ENCODE measurements at regions not wholly inside any gene's neighbourhood (a gene's known extent, or its start where the extent isn't known, plus 50 kb on each side); places are given as distances from the start of the nearest gene placed in this dataset.

DNA sequence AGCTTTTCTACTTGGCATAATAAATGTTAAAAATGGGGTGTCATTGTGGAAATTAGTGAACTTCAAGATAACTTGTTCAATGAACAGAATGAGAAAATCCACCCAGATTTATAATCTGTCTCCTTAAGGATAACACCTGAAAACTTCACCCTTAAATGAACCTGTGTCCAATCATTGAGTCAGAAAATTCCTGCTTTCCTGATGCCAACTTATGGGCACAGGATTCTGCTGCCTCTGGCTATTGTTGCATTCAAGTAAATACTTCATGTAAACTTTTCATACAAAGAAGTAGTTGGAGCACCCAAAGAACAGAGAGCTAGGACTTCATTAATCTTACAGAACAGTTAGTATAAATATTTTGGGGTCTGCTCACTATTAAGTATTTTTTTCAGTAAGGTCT lies 98.9 kb upstream of the PLEKHA5 start:
- TF ChIP-seq, protein P1, sequence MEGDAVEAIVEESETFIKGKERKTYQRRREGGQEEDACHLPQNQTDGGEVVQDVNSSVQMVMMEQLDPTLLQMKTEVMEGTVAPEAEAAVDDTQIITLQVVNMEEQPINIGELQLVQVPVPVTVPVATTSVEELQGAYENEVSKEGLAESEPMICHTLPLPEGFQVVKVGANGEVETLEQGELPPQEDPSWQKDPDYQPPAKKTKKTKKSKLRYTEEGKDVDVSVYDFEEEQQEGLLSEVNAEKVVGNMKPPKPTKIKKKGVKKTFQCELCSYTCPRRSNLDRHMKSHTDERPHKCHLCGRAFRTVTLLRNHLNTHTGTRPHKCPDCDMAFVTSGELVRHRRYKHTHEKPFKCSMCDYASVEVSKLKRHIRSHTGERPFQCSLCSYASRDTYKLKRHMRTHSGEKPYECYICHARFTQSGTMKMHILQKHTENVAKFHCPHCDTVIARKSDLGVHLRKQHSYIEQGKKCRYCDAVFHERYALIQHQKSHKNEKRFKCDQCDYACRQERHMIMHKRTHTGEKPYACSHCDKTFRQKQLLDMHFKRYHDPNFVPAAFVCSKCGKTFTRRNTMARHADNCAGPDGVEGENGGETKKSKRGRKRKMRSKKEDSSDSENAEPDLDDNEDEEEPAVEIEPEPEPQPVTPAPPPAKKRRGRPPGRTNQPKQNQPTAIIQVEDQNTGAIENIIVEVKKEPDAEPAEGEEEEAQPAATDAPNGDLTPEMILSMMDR (IDR thresholded peaks at IDR 0.05; ENCODE audit: insufficient read depth, low read depth, low read length): no peak
- no peak for TF ChIP-seq EZH2 (IDR thresholded peaks at IDR 0.05; ENCODE audit: insufficient read depth, low read length)

Measured in astrocyte (in vitro differentiated cells and primary cell).